SK-N-SH treated with all-trans-retinoic acid at 6 μM for 48 hours (cell line): ENCODE measurements at regions not wholly inside any gene's neighbourhood (a gene's known extent, or its start where the extent isn't known, plus 50 kb on each side); places are given as distances from the start of the nearest gene placed in this dataset.
"Not testable (repeated sequence)": the region's sequence is repeated elsewhere in the genome, so short reads cannot be mapped to it uniquely, and the experiment has no call there.

Experiments
- PPARA ChIP-seq: fragments of 250-450 bp; sonication (Bioruptor Pico); IDR thresholded peaks from 2 replicates; pipeline ENCODE4 v1.5.0; 2020; ENCODE audit warnings: mild to moderate bottlenecking, borderline replicate concordance
- ZFP3 ChIP-seq: fragments of 250-450 bp; sonication (Bioruptor Pico); IDR thresholded peaks from 2 replicates; pipeline ENCODE4 v1.5.0; 2020; ENCODE audit warnings: mild to moderate bottlenecking, moderate library complexity
- ZNF565 ChIP-seq: fragments of 450-650 bp; formaldehyde crosslinking; conservative IDR thresholded peaks from 2 replicates; pipeline ENCODE4 v1.5.0; 2020; ENCODE audit warnings: low read depth, mild to moderate bottlenecking, moderate library complexity

GRCh38 chr10:22771631-22772030, 57.3 kb upstream of the PIP4K2A start:
- TF ChIP-seq ZNF565, ZFP3, PPARA (CRISPR knock-in tag): not testable (repeated sequence)
